ENCODE measurements at regions not wholly inside any gene's neighbourhood (a gene's known extent, or its start where the extent isn't known, plus 50 kb on each side); places are given as distances from the start of the nearest gene placed in this dataset.

GRCh38 chr17:79231766-79232287, 157.2 kb downstream of the ENGASE start:
- no peak overlapping the region for H3K27ac ChIP-seq
- no peak for TF ChIP-seq CTCF (conservative IDR thresholded peaks at IDR 0.05)
- TF ChIP-seq ZFX (IDR thresholded peaks at IDR 0.05) = no peak

GRCh38 chr17:79230576-79230975, 156.0 kb downstream of the ENGASE start:
- H3K27ac ChIP-seq = no peak overlapping the region
- TF ChIP-seq ZFX (IDR thresholded peaks at IDR 0.05) (no peak), CTCF (conservative IDR thresholded peaks at IDR 0.05) (no peak)

GRCh38 chr17:79226037-79226436, 151.4 kb downstream of the ENGASE start:
- no peak for TF ChIP-seq ZFX (IDR thresholded peaks at IDR 0.05)
- TF ChIP-seq CTCF (conservative IDR thresholded peaks at IDR 0.05) = no peak
- H3K27ac ChIP-seq = no peak overlapping the region

- no peak overlapping the region for H3K27ac ChIP-seq
- TF ChIP-seq CTCF (conservative IDR thresholded peaks at IDR 0.05) = no peak
- TF ChIP-seq ZFX (IDR thresholded peaks at IDR 0.05) = no peak
These were observed 150.3 kb downstream of the ENGASE start for GRCh38 chr17:79224903-79225302.

- TF ChIP-seq CTCF (conservative IDR thresholded peaks at IDR 0.05) = no peak
- no peak for TF ChIP-seq ZFX (IDR thresholded peaks at IDR 0.05)
- H3K27ac ChIP-seq = no peak overlapping the region
These were observed 149.9 kb downstream of the ENGASE start for GRCh38 chr17:79224476-79224875.

GRCh38 chr17:79223953-79224352, 149.3 kb downstream of the ENGASE start:
- H3K27ac ChIP-seq = no peak overlapping the region
- TF ChIP-seq CTCF (conservative IDR thresholded peaks at IDR 0.05) = no peak
- no peak for TF ChIP-seq ZFX (IDR thresholded peaks at IDR 0.05)

GRCh38 chr17:79223471-79223870, 148.8 kb downstream of the ENGASE start:
- no peak overlapping the region for H3K27ac ChIP-seq
- TF ChIP-seq CTCF (conservative IDR thresholded peaks at IDR 0.05) = no peak
- TF ChIP-seq ZFX (IDR thresholded peaks at IDR 0.05) = no peak

Measured in C4-2B (cell line).